HL-60 (cell line): ENCODE measurements at regions not wholly inside any gene's neighbourhood (a gene's known extent, or its start where the extent isn't known, plus 50 kb on each side); places are given as distances from the start of the nearest gene placed in this dataset.

Source experiments
- DNase-seq, 2 experiments: peaks; one replicate each; pipeline ENCODE4 v3.0.0-alpha.2; 2010 to 2020; ENCODE audit warnings: low read depth in 1 of 2, low spot score in 1 of 2
- H3K27ac ChIP-seq: fragments of 250-450 bp; sonication (Bioruptor Pico); replicated peaks from 2 replicates; pipeline ENCODE4 v1.5.1; 2020; ENCODE audit warnings: mild to moderate bottlenecking, moderate library complexity
- H3K27me3 ChIP-seq: fragments of 250-450 bp; sonication (Bioruptor Pico); 2 replicates; pipeline ENCODE4 v1.5.1; 2021; ENCODE audit warnings: mild to moderate bottlenecking, moderate library complexity; ENCODE audit not compliant: insufficient read depth, poor library complexity, severe bottlenecking
- H3K4me3 ChIP-seq: replicated peaks from 2 replicates; pipeline ENCODE4 v1.5.1; 2011; ENCODE audit warnings: mild to moderate bottlenecking, control low read depth, low read length; ENCODE audit not compliant: insufficient read depth
- CTCF ChIP-seq: IDR thresholded peaks from one replicate; pipeline ENCODE4 v1.5.1; 2011; ENCODE audit warnings: low read length, control low read depth, inconsistent platforms; ENCODE audit not compliant: insufficient read depth
- GABPA ChIP-seq: IDR thresholded peaks from 2 replicates; pipeline ENCODE4 v1.6.1; 2012; ENCODE audit warnings: low read depth
- POLR2AphosphoS5 ChIP-seq: IDR thresholded peaks from 2 replicates; pipeline ENCODE4 v1.6.1; 2012; ENCODE audit warnings: low read depth
- SPI1 ChIP-seq: IDR thresholded peaks from 2 replicates; pipeline ENCODE4 v1.6.1; 2012; ENCODE audit warnings: low read depth, mild to moderate bottlenecking, borderline replicate concordance
- TF ChIP-seq, protein P1 (sequence below): IDR thresholded peaks from 2 replicates; pipeline ENCODE4 v1.6.1; 2012; ENCODE audit warnings: low read depth; ENCODE audit not compliant: insufficient replicate concordance

DNA sequence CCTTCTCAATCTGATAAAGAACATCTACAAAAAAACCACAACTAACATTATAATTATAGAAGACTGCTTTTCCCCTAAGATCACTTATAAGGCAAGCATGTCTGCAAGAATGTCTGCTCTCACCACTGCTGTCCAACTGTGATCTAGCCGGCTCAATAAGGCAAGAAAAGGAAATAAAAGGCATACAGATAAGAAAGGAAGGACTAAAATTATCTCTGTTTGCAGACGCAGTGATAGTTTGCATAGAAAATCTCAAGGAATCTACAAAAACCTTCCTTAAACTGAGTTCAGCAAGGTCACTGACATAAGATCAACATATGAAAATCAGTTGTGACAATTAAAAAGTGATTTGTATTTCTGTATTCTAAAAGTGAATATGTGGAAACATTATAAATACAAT lies 138.0 kb upstream of the EGLN3 start:
- no peak for DNase-seq
- H3K27me3 ChIP-seq: no peaks in the 10 kb centered on the region
- TF ChIP-seq SPI1 (no peak), CTCF (no peak), POLR2AphosphoS5 (no peak), GABPA (no peak)
- TF ChIP-seq, protein P1, sequence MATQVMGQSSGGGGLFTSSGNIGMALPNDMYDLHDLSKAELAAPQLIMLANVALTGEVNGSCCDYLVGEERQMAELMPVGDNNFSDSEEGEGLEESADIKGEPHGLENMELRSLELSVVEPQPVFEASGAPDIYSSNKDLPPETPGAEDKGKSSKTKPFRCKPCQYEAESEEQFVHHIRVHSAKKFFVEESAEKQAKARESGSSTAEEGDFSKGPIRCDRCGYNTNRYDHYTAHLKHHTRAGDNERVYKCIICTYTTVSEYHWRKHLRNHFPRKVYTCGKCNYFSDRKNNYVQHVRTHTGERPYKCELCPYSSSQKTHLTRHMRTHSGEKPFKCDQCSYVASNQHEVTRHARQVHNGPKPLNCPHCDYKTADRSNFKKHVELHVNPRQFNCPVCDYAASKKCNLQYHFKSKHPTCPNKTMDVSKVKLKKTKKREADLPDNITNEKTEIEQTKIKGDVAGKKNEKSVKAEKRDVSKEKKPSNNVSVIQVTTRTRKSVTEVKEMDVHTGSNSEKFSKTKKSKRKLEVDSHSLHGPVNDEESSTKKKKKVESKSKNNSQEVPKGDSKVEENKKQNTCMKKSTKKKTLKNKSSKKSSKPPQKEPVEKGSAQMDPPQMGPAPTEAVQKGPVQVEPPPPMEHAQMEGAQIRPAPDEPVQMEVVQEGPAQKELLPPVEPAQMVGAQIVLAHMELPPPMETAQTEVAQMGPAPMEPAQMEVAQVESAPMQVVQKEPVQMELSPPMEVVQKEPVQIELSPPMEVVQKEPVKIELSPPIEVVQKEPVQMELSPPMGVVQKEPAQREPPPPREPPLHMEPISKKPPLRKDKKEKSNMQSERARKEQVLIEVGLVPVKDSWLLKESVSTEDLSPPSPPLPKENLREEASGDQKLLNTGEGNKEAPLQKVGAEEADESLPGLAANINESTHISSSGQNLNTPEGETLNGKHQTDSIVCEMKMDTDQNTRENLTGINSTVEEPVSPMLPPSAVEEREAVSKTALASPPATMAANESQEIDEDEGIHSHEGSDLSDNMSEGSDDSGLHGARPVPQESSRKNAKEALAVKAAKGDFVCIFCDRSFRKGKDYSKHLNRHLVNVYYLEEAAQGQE: no peak
- H3K27ac ChIP-seq: no peak overlapping the region
- no peak overlapping the region for H3K4me3 ChIP-seq

- Histone ChIP-seq H3K27ac (no peak overlapping the region), H3K27me3 (no peaks in the 10 kb centered on the region), H3K4me3 (no peak overlapping the region)
- no peak for TF ChIP-seq CTCF
- TF ChIP-seq, protein P1: no peak
- DNase-seq: no peak
Measured at GRCh38 chr14:34087571-34087970, 136.7 kb upstream of the EGLN3 start.

DNA sequence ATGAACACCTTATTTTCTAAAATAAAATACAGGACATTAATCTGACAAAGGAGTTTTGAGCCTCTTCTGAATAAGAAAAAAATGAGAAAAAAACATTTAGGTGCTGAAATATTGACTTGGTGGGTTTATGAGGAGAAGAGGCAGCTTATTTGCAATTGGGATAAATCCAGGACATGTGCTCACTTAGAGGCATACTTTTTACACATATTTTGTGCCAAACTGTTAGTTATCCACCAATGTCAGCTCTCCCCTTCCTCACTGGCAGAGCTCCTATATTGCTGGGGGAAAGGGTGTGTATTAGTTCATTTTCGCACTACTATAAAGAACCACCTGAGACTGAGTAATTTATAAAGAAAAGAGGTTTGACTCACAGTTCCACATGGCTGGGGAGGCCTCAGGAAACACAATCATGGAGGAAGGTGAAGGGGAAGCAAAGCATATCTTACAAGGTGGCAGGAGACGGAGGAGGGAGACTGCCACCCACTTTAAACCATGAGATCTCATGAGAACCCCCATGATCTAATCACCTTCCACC lies 135.4 kb upstream of the EGLN3 start:
- no peaks in the 10 kb centered on the region for H3K27me3 ChIP-seq
- TF ChIP-seq CTCF (no peak), GABPA (no peak), POLR2AphosphoS5 (no peak), SPI1 (no peak)
- TF ChIP-seq, protein P1: no peak
- no peak for DNase-seq
- no peak overlapping the region for H3K4me3 ChIP-seq
- no peak overlapping the region for H3K27ac ChIP-seq
